Pancreas (tissue), 10 donors: ENCODE measurements at regions not wholly inside any gene's neighbourhood (a gene's known extent, or its start where the extent isn't known, plus 50 kb on each side); places are given as distances from the start of the nearest gene placed in this dataset.

ENCODE experiments used
- ATAC-seq, 4 donors: fragments of 200-7000 bp; cut with Tn5 transposase; one replicate each; pipeline versions ENCODE4 v1.8.0 to v1.9.1; 2020; ENCODE audit warnings: mild to moderate bottlenecking in 4 of 4, moderate library complexity in 4 of 4
- DNase-seq, 6 donors: peaks; one replicate each; pipeline ENCODE4 v3.0.0-alpha.2; 2020
- FAIRE-seq: peaks from 2 replicates; lab custom pipeline; 2012; peaks lifted over from hg19 to GRCh38; lab: Jason Lieb, UNC
- H3K27ac ChIP-seq, 4 donors: fragments of 200-600 bp; sonication (generic); 1 replicate in 3 of 4; 2 replicates in 1 of 4; pipeline versions ENCODE4 v1.5.0 to v1.8.0; 2020
- H3K27me3 ChIP-seq, 4 donors: fragments of 200-600 bp; one replicate each; pipeline ENCODE4 v1.8.0; 2021
- H3K36me3 ChIP-seq, 3 donors: fragments of 200-600 bp; sonication (generic) in 1 of 3; one replicate each; pipeline versions ENCODE4 v1.5.0 to v1.8.0; 2020 to 2021
- H3K4me1 ChIP-seq, 3 donors: fragments of 200-600 bp; one replicate each; pipeline ENCODE4 v1.8.0; 2021
- H3K4me3 ChIP-seq, 4 donors: fragments of 200-600 bp; sonication (generic) in 2 of 4; one replicate each; pipeline versions ENCODE4 v1.5.0 to v1.8.0; 2020 to 2021
- H3K9me3 ChIP-seq, 4 donors: fragments of 200-600 bp; one replicate each; pipeline ENCODE4 v1.8.0; 2021
- CTCF ChIP-seq, 4 donors: fragments of 200-600 bp; sonication (generic) in 3 of 4; IDR thresholded peaks; one replicate each; pipeline versions ENCODE4 v1.5.0 to v1.8.0; 2021; ENCODE audit warnings: antibody characterized with exemption in 4 of 4
- WGBS, 2 donors: extraction: QIAGEN DNeasy Blood & Tissue Kit; methylation state at CpG; one replicate each; pipeline ENCODE4 v1.1.7; 2013; 5-methylcytosine and 5-hydroxymethylcytosine counted together
- intact Hi-C, 3 donors: fragments of 100-400 bp; cut with DNase I; formaldehyde crosslinking; loops; one replicate each; pipeline versions ENCODE4 v1.11.1 to v1.14.2; 2022
- donor health status: healthy with polysubstance abuse.
- donor health status: DM: no; HTN: no; CAD: no; lungs with moderate emphysema.
- donor health status: DM: no; HTN: no; CAD: no.
- donor health status: control.
- donor health status: control.
- donor health status: Bipolar disorder and iron deficiency.
- donor health status: DM: yes; HTN: yes; CAD: no.
- donor health status: DM: no; HTN: no; CAD: no.
- donor health status: DM: no; HTN: no; CAD: no.
- donor health status: DM: yes; HTN: yes; CAD: no.

GRCh38 chr2:38200598-38200997, 124.6 kb upstream of the CYP1B1 start:
- intact Hi-C loops = no loop called here
- no peaks in the 10 kb centered on the region for H3K9me3 ChIP-seq
- no peaks in the 10 kb centered on the region for H3K36me3 ChIP-seq
- DNase-seq (no peak), ATAC-seq (no peak), FAIRE-seq (no peak)
- TF ChIP-seq CTCF (IDR thresholded peaks at IDR 0.05) = no peak
- H3K27me3 ChIP-seq = no peaks in the 10 kb centered on the region
- WGBS, 2 donors = 63 to 66% methylated on average over 3 of the region's 3 CpGs
- H3K4me3 ChIP-seq = no peak overlapping the region
- H3K4me1 ChIP-seq = no peaks in the 10 kb centered on the region
- no peak overlapping the region for H3K27ac ChIP-seq

- WGBS, 2 donors = 77 to 96% methylated on average over 1 of the region's 1 CpG
- ATAC-seq = no peak
- H3K27ac ChIP-seq = no peak overlapping the region
- no peak for DNase-seq
- intact Hi-C loops = no loop called here
- H3K36me3 ChIP-seq = no peaks in the 10 kb centered on the region
- H3K4me3 ChIP-seq = no peak overlapping the region
- no peak for FAIRE-seq
- no peaks in the 10 kb centered on the region for H3K9me3 ChIP-seq
- no peaks in the 10 kb centered on the region for H3K4me1 ChIP-seq
- no peaks in the 10 kb centered on the region for H3K27me3 ChIP-seq
- TF ChIP-seq CTCF (IDR thresholded peaks at IDR 0.05) = no peak
Observed at GRCh38 chr2:38199127-38199526, 123.2 kb upstream of the CYP1B1 start.

GRCh38 chr2:38194751-38195150, 118.8 kb upstream of the CYP1B1 start:
- TF ChIP-seq CTCF (IDR thresholded peaks at IDR 0.05) = no peak

GRCh38 chr2:38192976-38193375, 117.0 kb upstream of the CYP1B1 start:
- Histone ChIP-seq H3K27me3 (no peaks in the 10 kb centered on the region), H3K36me3 (no peaks in the 10 kb centered on the region), H3K4me1 (no peaks in the 10 kb centered on the region), H3K9me3 (no peaks in the 10 kb centered on the region), H3K4me3 (no peak overlapping the region), H3K27ac (no peak overlapping the region)
- intact Hi-C loops = no loop called here
- DNase-seq = no peak
- 75 to 77% methylated on average over 3 of the region's 3 CpGs for WGBS, 2 donors
- ATAC-seq = no peak
- TF ChIP-seq CTCF (IDR thresholded peaks at IDR 0.05) = no peak
- FAIRE-seq = no peak

More at GRCh38 chr2:38194751-38195150, 118.8 kb upstream of the CYP1B1 start:
- FAIRE-seq (no peak), DNase-seq (no peak), ATAC-seq (no peak)
- H3K4me1 ChIP-seq = no peaks in the 10 kb centered on the region
- no peak overlapping the region for H3K4me3 ChIP-seq
- WGBS, 2 donors = 85 to 86% methylated on average over 5 of the region's 5 CpGs
- H3K27me3 ChIP-seq = no peaks in the 10 kb centered on the region
- intact Hi-C loops = no loop called here
- H3K36me3 ChIP-seq = no peaks in the 10 kb centered on the region
- no peaks in the 10 kb centered on the region for H3K9me3 ChIP-seq
- no peak overlapping the region for H3K27ac ChIP-seq

GRCh38 chr2:38192046-38192445, 116.1 kb upstream of the CYP1B1 start:
- DNase-seq (no peak), FAIRE-seq (no peak), ATAC-seq (no peak)
- H3K36me3 ChIP-seq = no peaks in the 10 kb centered on the region
- H3K9me3 ChIP-seq = no peaks in the 10 kb centered on the region
- H3K4me3 ChIP-seq = no peak overlapping the region
- no peaks in the 10 kb centered on the region for H3K27me3 ChIP-seq
- no peak for TF ChIP-seq CTCF (IDR thresholded peaks at IDR 0.05)
- no peak overlapping the region for H3K27ac ChIP-seq
- H3K4me1 ChIP-seq = no peaks in the 10 kb centered on the region
- intact Hi-C loops = no loop called here
